IPS DF 19.7 (cell line): ENCODE measurements at regions not wholly inside any gene's neighbourhood (a gene's known extent, or its start where the extent isn't known, plus 50 kb on each side); places are given as distances from the start of the nearest gene placed in this dataset.
"Not testable (repeated sequence)": the region's sequence is repeated elsewhere in the genome, so short reads cannot be mapped to it uniquely, and the experiment has no call there.

Experiments used
- DNase-seq: peaks from one replicate; pipeline ENCODE4 v3.0.0-alpha.2; 2013; ENCODE audit warnings: low read depth, low spot score

DNA sequence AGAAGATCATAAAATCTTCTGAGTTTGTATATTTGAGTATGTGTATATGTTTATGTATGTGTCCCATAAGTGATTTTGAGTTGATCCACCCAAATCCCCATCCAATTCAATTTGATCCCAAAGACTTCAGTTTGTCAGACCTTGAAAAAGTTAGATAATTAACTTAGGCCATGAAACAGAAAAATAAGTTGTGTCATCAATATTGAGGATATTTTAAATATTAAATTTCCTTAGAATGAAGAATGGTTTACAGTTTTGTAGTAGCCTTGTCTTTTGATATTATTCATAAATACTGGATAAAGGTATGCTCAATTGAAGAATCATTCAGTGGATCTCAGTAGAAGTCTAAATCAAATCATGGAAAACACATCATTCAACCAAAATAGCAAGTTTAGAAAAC lies 864.4 kb upstream of the INTU start:
- DNase-seq: no peak

DNA sequence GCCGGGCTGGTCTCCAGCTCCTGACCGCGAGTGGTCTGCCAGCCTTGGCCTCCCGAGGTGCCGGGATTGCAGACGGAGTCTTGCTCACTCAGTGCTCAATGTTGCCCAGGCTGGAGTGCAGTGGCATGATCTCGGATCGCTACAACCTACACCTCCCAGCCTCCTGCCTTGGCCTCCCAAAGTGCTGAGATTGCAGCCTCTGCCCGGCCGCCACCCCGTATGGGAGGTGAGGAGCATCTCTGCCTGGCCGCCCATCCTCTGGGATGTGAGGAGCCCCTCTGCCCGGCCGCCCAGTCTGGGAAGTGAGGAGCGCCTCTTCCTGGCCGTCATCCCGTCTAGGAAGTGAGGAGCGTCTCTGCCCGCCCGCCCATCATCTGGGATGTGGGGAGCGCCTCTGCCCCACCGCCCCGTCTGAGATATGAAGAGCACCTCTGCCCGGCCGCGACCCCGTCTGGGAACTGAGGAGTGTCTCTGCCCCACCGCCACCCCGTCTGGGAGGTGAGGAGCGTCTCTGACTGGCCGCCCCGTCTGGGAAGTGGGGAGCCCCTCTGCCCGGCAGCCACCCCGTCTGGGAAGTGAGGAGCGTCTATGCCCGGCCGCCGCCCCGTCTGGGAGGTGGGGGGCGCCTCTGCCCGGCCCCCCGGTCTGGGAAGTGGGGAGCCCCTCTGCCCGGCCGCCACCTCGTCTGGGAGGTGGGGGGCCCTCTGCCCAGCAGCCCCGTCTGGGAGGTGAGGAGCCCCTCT lies 861.8 kb upstream of the INTU start:
- DNase-seq: not testable (repeated sequence)

DNA sequence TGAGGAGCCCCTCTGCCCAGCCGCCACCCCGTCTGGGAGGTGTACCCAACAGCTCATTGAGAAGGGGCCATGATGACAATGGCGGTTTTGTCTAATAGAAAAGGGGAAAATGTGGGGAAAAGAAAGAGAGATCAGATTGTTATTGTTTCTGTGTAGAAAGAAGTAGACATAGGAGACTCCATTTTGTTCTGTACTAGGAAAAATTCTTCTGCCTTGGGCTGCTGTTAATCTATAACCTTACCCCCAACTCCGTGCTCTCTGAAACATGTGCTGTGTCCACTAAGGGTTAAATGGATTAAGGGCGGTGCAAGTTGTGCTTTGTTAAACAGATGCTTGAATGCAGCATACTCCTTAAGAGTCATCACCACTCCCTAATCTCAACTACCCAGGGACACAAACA lies 861.1 kb upstream of the INTU start:
- not testable (repeated sequence) for DNase-seq

DNA sequence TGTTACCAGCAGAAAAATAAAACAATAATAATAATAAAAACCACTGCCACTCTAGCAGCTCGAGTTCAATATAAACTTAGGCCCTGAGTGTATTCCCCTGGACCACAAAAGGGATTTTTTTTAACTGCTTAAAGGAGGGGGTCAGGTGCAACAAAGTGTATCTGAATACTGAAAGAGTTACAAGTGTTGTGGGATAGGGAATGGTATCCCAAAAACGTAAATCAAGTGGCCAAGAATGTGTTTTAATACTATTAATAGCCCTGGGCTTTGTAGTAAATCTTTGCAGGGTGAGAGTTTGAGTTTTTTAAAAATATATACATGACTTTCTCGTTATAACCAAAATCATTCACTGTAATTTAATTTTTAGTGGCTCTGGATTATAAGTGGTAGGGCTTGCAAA lies 860.1 kb upstream of the INTU start:
- DNase-seq: no peak

DNA sequence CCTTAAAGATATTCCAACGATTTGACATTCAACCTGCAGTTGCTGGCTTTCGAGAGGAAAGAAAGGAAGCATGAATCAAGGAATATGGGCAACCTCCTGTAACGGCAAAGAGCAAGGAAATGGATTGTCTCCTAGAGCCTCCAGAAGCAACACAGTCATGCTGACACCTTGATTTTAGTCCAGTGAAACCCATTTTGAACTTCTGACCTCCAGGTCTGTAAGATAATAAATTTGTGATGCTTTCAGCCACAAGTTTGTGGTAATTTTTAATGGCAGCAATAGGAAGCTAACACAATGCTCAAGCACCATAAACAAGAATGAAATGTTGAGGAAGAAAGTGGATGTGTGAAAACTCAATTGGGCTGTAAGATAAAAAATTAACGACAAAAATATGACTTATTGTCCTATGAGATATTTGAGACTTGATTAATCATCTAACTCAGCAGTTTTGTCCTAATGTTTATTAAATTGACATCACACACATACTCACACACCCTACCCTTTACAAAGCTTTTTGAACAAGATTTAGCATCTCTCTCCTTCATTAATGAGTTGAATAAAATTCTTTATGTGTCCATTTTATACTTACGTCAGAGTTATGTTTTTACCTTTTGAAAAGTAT lies 857.2 kb upstream of the INTU start:
- DNase-seq: no peak

DNA sequence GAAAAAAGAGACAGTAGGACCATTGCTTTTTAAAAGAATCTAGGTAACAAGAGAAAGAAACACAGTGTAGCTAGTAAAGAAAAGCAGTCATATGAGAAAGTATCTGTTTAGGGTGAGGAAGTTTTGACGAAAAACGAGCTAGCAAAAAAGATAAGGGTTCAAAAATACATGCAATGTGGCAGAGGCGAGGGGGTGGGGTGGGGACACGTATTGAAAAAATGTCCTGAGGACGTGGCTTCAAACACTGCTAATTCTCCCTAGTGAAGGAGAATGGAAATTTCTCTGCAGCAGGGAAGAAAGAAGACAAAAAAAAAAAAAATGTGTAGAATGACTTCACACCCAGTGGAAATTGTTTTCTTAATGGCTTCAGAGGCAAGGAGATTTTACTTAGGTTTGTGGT lies 856.4 kb upstream of the INTU start:
- DNase-seq: no peak

DNA sequence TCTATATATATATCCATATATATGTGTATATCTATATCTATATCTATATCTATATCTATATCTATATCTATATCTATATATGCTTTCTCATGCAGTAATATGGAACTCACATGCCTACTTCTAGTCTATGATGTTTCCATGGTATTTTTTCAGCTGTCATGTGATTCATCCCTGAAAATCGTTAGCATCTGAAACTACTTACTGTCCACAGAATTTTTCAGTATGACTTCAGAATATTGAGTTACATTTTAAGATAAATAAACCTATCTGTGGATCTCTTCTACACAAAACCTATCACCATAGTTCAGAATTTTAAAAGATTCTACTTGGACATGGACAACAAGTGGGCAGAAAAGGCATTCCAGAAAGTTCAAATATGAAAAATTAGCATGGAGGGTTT lies 855.1 kb upstream of the INTU start:
- DNase-seq: no peak

DNA sequence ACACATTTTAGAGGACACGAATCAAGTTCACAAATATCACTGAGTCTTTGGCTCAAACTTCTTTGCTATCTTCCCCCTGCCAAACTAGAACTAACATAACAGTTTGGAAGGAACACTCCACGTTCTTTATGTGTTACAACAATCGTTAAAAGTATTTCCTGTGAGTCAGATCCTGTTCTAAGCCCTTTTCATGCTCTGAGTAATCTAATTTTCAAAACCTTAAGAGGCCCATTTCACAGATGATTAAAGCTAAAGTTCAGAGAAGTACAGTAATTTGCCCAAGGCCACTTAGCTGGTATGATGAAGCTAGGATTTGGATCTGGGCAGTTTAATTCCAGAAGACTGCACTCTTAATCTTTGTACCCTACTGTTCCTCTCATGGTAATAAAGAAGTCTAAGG lies 854.4 kb upstream of the INTU start:
- no peak for DNase-seq

DNA sequence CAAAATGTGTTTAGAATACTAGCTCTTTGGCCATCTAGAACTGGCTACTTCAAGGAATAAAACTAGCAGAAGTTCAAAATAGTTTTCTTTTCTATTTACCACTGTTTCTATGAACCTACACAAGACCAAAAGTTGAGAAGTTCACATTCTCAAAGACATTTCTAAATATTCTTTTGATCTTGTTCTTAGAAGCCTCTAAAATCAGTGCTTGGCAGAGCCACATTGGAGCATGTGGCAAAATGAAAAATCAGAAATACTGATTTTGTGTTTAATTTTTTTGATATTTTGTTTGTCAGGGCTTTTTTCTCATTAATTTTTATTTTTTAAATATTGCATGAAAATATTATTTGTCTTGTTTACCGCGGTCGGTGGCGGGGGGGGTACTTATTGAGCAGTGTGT lies 853.8 kb upstream of the INTU start:
- no peak for DNase-seq

DNA sequence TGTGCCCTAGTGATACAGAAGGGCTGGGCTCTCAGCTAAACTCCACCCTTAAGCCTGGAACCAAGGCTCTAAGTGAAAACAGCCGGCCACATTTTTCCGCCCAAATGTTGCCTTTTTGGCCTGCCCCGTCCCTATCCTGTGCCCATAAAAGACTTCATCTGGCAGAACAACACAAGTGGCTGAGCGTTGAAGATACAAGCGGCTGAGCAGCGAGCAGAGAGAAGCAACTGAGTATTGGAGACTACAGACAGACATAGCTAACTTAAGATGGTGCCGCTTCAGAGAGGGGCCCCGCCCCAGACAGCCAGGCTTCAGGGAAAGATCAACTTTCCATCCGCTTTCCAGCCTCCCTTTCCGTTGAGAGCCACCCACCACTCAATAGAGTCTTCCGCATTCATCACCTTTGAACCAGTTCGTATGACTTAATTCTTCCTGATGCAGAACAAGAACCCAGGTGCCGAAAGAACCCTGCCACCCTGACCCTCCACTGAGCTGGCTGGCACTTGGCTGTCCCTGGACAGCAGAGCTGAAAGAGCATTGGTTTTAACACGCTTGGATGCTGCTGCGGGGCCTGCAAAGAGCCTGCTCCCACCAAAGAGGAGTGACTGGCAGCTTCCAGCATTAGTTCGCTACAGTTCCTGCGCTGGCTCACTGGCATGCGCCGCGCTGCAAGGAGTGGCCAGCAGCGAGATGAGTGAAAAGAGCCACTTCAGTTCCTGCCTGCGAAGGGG lies 853.2 kb upstream of the INTU start:
- DNase-seq: no peak

DNA sequence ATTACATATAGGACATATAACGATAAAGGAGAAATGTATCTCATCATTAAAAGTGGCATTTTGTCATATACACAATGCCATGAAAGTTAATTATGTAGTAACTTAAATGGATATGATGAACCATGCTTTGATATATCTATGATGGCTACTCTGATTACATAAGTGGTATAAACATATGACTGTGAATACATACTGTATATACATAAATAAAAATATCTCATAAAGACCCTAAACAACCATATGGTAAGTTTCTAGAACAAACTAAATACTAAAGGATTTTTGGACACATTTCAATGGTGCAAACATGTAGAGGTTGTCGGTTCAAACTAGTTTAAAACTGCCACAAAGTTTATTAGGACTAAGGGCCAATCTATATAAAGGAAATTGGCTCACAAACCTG lies 849.6 kb upstream of the INTU start:
- no peak for DNase-seq

DNA sequence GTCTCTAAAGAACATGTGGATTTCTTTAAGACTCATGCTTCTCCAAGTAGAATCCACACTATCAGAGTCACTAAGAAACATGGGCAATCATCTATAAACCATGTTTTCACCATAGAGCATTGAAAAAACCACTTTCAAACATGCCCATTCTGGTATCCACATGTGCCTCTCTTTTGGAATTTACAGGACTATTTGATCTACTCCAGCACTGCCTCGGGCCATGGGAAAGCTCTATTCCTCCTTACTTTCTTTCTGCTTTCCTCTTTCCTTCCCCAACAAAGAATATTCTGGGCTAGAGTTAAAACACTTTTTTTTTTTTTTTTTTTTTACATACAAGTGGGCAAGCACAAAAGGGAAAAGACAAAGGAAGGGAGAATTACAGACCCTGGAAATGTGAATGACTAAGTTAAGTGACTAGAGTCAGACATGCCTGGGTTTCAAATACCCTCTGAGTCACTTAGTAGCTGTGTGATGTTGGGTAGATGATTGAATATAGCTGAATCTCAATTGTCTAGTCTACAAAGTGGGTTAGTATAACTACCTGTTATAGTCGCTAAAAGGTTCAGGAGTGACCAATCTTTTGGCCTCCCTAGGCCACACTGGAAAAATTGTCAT lies 847.7 kb upstream of the INTU start:
- DNase-seq: no peak

DNA sequence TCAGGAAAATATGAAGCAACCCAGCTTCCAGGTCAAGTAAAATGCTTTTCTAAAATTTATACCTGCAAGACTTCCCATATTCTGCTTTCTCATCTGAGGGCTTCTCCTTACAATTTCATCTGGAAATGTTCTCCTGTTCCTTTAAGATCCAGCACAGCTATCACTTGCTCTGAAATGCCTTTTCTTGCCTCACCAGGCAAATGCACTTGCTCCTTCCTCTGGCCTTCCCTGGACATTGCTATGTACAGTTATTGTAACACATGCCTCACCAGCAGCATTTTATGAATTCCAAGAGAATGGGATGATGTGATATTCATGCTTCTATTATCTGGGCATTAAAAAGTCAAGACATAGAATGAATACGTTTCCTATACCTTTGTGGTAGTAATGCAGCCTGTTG lies 842.1 kb upstream of the INTU start:
- no peak for DNase-seq

DNA sequence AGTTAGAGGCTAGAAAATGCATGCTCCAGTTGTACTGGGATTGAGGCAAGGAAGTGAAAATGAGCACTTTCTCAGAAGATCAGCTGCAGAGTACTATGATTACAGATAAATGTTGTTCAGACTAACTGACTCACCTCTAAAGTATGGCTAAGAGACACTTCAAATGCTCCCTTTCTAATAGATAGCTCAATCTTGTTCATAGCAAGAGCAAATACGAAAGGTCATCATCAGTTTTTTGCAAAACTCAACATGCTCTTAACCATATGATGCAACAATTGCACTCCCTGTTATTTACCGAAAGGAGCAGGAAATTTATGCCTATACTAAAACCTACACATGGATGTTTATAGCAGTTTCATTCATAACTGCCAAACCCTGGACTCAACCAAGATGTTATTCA lies 838.4 kb upstream of the INTU start:
- DNase-seq: no peak

DNA sequence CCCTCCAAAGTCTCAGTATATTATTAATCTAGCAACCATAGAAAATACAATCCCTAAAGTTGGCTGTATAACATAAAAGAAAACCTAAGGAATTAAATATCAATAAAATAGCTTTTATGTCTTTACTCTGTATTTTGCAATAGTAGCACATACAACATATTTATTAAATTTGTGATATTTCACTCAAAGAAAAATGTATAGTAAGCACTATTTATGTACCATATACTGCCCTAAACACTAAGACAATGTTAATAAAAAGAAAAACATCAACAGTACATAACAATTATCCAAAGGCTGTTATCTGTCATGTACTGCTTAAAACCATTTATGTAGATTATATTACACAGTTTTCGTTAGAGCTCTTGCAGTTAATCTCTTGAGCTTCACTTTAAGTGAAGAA lies 834.5 kb upstream of the INTU start:
- DNase-seq: no peak

DNA sequence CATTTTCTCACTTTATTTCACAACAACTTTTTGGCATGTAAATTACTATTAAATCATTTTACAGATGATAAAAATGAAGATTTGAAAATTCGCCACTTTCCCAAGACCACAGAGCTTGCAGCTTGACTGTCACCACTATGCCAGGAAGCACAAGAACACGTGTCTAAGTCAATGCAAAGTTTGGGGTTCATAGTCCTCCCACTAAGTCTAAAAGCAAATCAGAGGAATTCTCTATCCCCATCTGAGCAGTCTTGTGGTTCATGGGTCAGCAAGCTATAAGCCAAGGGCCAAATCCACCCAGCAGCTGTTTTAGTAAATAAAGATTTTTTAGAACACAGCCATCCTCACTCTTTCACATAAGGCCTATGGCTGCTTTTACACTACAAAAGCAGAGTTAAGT lies 833.3 kb upstream of the INTU start:
- no peak for DNase-seq

DNA sequence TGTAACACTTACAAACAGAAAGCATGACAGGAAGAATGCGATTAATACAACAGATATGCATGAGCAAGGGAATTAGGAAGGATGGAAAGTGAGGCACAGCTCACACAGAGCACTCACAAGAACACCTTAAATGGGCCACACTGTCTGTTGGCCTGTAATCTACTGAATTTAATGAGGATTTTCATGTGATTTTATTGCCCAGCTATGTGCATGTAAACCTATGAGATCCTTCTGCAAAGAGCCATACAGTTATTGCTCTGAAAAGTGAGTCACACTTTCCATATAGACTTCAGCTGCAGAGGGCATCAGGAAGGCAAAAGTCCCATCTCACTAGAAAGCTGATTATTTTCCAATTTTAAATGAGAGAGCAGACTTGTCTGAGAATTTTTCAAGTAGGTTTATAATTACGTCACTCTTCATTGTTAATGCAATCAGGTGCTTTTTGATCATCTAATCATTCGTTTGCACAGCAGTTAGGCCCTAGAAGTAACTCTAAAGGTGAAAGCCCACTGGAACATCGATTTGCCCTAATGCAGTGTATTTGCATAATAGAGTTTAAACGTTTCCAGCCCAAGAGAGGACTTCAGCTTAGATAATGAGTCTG lies 832.7 kb upstream of the INTU start:
- no peak for DNase-seq

DNA sequence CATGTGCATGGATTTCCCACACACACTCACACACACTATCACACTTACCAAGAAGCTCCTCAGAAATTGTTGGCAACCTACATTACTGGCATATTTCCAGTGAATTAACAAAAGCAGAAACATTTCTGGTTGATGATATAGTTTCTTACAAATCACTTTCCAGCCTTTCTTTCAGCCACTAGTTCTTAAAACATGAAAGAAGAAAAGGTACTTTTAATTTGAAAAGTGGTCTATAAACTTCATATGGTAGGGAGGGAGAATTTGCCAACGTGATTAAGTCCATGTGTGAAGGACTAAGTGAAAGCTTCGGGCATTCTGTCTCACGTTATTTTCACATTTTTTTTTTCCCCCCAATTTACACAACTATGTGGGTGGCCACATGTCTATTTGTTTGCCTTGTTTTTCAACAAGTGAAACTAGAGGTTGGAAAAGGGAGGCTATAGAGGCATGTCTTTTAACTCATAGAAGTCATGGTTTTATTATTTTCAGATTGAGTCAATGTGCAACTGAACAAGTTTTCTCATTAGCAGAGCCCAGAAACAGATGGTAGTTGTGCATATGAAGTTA lies 832.1 kb upstream of the INTU start:
- no peak for DNase-seq

DNA sequence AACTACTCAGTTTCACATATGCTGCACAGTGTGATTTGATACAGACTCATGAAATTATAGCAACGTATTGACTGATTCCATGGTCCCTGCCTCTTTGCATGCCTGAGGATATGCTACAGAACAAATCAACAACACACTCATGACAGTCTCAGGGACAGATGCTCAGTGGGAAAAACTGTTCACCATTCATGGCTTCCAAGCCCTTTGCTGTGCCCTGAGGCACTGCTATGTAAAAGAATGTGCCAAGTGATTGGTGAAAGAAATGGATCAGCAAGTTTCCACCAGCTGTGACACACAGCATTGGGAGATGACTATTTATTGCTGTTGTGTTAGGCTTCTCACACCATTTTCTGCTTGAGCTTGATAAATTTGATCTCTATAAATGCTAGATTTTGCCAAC lies 825.6 kb upstream of the INTU start:
- DNase-seq: no peak

DNA sequence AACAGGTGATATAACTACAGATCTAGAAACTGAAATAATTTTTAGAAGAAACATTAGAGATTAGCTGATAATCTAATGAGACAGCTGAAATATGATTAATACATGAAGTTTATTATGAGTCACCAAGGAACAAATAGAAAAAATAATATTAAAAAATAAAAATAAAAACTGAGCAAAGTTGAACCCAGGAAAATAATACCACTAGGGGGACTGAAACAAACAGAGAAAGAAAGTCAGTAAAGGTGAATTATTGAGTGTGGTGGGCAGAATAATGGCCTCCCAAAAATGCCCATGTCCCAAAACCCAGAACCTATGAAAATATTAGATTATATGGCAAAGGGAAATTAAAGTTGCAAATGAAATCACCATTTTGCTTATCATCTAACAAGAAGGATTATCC lies 820.7 kb upstream of the INTU start:
- DNase-seq: no peak

DNA sequence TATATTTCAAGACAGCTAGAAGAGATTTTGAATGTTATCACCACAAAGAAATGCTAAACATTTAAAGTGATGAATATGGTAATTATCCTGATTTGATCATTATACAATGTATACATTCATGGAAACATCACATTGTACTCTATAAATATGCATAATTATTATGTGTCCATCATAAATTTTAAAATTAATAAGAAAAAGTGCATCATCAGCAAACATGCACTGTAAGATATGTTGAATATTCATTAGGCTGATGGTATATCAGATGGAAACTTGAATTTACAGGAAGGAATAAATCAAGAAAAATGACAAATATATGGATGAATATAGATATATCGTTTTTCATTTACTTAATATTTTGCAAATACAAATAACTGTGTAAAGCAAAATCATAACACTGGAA lies 812.1 kb upstream of the INTU start:
- DNase-seq: no peak

DNA sequence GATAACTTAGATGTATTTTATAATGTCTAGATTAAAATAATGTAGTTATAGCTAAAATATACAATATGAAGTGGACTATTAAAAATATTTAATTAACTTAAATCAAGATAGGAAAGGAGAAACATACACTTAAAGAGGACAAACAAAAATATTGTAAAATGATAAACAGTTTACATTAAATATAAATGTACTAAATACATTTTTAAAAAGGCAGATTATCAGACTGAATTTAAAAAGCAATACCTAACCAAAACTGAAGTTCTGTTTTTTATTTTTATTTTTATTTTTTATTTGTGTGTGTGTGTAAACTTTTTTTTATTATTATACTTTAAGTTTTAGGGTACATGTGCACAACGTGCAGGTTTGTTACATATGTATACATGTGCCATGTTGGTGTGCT lies 811.6 kb upstream of the INTU start:
- no peak for DNase-seq
